ENCODE measurements at regions not wholly inside any gene's neighbourhood (a gene's known extent, or its start where the extent isn't known, plus 50 kb on each side); places are given as distances from the start of the nearest gene placed in this dataset.

- intact Hi-C loops (cut with micrococcal nuclease): no loop called here
Observed at GRCh38 chr1:234750922-234751627, 141.1 kb upstream of the IRF2BP2 start.

DNA sequence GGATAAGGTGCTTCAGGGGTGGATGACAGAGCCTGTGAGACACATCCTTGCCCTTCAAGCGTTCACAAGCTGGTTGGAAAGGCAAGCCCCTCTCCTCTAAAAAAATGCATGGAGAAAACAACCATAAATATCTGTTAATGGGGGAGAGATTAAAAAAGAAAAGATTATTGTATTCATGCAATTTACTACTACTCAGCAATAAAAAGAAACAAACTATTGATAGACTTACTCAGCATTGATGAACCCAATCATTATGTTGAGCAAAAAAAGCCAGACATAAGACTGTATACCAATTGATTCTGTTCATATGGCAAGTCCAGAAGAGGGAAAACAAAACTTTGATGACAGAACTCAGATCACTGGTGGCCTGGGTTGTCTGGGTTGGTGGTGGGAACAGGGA lies 138.7 kb upstream of the IRF2BP2 start:
- intact Hi-C loops (cut with micrococcal nuclease): no loop called here

DNA sequence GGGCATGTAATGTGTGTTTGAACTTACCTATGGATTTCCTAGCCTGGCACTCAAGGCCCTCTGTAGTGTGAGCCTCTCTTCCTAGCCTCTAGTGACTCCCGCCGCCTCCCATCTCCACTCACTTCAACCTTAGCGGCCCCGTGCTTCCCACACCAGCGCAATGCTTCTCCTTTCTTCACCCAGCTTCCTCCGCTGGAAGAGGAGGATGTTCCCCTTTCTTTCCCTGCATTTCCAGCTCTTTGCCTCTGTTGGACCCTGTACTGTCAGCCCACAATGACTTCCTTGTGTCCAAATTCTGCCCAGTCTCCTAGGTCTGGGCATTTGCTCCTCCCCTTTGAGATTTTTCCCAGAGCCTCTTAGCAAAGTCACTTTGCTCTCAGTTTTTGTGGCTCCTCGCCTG lies 138.1 kb upstream of the IRF2BP2 start:
- intact Hi-C loops (cut with micrococcal nuclease): no loop called here

DNA sequence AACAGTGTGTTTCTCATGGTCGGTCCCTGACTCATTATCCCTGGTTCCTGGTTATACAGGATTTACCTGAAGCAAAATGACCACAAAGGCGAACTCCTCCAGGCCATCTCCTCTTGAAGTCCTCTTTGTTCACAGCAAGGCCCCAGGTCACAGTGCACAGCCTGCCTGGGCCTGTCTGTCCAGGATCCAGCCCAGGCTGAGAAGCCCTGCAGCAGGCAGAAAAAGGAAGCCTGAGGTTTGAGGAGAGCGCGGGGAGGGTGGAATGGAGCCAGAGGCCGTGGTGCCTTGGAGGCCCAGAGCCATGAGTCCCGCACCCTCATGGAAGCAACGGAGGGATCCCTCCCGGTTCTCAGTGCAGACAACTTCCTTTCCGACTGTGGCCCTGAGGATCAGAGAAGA lies 136.8 kb upstream of the IRF2BP2 start:
- intact Hi-C loops (cut with micrococcal nuclease): no loop called here

DNA sequence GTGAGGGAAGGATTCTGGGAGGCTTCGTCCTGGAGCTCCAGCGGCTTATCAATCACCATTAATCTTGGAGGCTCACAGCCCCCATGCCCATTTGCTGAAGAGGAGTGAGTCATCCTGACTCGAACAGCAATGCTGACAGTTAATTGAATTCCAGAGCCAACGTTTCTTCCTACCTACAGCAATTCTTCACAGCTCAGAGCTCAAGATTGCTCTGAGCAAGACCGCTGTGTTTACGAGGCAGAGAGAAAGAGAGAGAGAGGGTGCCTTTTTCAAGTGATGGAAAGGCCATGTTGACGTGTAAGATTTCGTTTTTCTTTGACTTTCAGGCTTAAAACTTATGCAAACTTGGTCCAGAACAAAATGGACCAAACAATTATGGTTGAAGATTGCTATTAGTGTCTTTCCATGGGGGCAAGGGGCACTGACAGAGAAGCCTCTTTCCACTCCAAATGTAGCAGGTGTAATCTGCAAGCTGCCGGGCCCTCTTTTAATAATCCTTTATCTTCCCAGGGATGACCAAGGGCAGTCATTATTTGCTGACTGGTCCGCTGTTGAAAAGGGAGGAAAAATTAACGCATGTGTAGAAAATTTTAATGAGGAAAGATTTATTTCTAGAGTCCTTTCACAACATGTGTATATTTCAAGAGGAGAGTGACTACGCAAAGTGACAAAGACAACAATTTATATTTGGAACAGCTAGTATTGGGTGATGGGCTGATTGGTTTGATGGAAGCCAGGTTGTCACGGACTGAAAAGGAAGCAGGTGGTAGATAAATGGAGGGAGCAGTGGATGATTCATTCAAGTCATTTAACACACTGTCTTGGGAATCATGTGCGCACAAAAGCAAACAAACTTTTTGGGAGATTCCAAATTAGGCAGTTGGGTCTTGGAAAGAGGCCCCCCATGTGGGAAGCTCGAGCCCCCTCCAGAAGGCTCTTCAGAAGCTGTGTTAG lies 136.1 kb upstream of the IRF2BP2 start:
- intact Hi-C loops (cut with micrococcal nuclease): no loop called here

GRCh38 chr1:234745276-234745675 lies 135.3 kb upstream of the IRF2BP2 start:
- intact Hi-C loops (cut with micrococcal nuclease): no loop called here

GRCh38 chr1:234743791-234744611 lies 134.0 kb upstream of the IRF2BP2 start:
- intact Hi-C loops (cut with micrococcal nuclease): no loop called here

DNA sequence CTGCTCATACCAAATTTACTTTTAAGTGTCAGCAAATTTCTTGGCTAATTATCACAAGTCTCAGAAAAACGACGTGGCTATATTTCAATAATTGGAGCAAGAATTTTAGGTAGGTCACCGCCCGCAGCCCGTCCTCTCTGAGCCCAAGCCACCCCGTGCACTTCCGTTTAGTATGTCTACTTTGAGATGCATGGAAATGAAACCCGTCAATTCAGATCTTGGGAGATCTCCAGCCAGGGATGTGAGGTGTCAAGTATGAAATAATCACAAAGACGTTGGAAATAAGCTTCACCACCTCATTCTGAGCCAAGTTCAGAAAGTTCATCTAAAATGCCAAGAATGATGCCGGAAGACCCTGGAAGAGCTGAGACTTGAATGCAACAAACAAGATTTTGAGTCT lies 132.6 kb upstream of the IRF2BP2 start:
- intact Hi-C loops (cut with micrococcal nuclease): no loop called here

DNA sequence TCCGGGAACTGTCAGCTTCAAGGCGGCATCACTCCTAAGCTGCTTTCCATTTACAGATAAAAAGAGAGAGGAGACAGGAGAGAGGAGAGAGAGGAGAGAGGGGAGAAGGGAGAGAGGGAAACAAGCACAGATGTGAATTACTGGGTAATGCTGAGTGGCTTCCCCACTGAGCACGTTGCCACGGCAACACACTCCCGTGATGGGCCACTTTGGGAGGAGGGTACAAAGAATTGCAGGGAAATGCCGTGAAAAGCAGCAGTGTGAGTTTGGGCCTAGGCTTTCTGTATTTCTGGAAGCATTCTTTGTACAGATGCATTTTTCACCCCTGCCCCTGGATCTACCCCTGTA lies 128.0 kb upstream of the IRF2BP2 start:
- intact Hi-C loops (cut with micrococcal nuclease): no loop called here

DNA sequence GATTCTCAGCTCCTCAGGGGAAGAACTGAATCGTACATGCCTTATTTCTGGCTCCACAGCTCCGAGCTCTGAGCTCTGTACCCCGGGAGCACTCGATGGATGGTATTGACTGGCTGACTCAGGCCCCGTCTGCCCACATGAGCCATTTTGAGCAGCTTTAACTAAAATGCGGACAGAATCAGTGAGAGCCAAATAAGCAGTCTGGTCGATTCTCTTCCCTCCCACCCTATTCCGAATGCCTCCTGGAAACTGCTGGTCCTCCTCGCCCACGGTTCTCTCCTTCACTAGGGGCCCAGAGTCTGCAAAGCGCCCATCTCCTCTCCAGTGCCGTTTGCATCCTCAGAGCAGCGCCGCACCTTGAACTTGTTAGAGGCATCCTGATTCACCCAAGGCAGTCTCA lies 125.9 kb upstream of the IRF2BP2 start:
- intact Hi-C loops (cut with micrococcal nuclease): no loop called here

GRCh38 chr1:234735476-234735875 lies 125.5 kb upstream of the IRF2BP2 start:
- intact Hi-C loops (cut with micrococcal nuclease): no loop called here

GRCh38 chr1:234734869-234735268 lies 124.9 kb upstream of the IRF2BP2 start:
- intact Hi-C loops (cut with micrococcal nuclease): no loop called here

GRCh38 chr1:234734412-234734835 lies 124.4 kb upstream of the IRF2BP2 start:
- intact Hi-C loops (cut with micrococcal nuclease): no loop called here

DNA sequence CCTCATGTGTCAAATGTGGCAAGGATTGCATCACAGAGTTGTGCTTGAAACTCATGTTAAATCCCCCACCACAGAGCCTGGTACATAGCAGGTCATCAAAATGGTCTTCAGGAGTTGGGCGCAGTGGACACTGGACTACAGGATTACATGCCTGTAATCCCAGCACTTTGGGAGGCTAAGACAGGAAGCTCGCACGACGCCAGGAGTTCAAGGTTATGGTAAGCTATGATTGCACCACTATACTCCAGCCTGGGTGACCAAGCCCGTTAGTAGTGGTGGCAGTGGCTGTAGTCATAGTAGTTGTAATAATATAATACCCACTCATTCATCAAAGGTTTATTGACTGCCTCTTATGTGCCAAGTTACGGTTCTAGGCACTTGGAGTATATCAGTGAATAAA lies 123.4 kb upstream of the IRF2BP2 start:
- intact Hi-C loops (cut with micrococcal nuclease): no loop called here

DNA sequence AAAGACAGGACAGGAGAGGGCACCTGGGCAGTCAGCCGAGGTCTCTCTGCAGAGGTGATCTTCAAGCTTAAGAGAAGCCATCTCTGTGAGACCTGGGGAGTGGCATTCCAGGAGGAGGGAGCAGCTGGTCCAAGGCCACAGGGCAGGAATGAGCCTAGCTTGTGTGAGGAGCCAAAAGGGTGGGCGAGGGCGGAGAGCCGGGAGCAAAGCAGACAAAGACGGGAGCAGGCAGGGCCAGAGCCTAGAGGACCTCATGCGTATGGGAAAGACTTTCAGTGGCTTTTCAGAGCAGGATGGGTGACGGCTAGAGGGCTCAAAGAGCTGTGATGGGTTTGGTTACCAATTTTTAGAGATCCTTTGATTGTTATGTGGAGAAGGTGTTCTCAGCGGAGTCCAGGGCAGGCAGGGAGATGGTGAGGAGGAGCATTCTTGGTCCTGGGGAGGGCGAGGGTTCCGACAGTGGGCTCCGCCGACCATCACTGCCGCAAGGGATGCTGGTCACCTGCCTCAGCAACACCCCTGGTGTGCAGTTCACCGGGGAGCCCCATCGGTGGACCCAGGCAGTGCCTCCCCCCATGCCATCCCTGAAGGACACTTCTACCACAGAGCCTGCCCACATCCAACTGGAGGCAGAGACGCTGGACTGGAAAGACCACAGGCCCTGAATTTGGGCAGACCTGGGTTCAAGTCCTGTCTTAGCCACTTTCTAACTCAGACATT lies 122.9 kb upstream of the IRF2BP2 start:
- intact Hi-C loops (cut with micrococcal nuclease): no loop called here

GRCh38 chr1:234732260-234732659 lies 122.3 kb upstream of the IRF2BP2 start:
- intact Hi-C loops (cut with micrococcal nuclease): no loop called here

DNA sequence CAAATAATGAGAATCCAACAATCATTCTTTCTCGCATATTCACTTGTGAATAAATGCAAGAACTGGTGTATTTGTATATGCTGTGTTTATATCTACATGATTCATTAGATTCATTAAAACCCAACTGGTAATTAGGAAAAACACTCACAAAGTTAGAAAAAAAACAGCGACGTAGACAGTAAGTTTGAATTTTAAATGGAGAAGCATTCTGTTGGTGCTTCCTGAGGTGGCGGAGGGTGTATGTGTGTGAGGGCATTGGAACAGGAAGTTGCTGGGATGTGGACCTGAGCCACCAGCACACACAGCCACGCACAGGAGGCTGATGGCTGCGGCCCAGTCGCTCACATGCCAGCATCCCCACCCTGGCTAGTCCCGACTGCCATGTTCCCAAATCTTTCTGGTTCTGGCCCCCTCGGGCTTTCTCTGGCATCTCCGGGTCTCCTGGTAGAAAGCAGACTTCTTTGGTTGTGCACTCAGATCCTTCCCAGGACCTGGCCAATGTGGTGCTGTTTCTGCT lies 121.6 kb upstream of the IRF2BP2 start:
- intact Hi-C loops (cut with micrococcal nuclease): loop anchor here (1.0 to 2.0 kb wide), 2 partner anchors 113 to 352 kb away; no protein-coding TSS in a partner anchor

DNA sequence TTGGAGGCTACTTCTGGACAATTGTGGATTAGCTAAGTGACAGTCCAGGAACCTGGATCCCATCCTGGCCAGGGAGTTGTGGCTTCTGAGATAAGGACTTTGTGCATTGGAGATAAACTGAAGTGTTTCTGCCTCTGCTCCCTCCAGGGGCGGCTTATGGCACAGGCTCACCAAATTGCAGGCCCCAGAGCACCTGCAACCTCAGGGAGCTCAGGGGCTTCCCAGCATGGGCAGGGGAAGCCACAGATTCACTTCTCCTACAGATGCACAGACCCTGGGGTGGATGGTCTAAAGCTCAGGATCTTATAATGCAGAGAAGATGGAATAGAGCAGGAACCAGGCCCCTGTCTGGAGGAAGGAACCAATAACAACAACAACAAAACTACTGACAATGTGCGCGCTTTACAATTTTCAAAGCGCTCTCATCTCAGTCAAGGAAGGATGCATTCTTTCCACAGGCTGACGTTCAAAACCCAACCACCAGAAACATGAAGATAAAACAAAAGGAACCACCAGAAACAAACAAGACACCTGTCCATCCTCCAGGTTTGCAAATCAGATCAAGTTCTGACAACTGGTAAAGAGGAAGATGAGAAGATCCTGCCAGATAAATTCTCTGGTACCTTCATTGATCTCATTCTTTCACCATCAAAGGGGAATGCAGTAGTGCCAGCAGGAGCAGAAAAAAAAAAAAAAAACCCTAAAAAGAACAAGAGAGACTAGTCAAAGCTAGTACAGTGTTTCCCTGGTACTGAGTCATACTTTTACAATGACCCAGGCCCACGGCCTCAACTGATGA lies 121.0 kb upstream of the IRF2BP2 start:
- intact Hi-C loops (cut with micrococcal nuclease): loop anchor here (1.0 to 2.0 kb wide), 2 partner anchors 114 to 352 kb away; no protein-coding TSS in a partner anchor

- intact Hi-C loops (cut with micrococcal nuclease): loop anchor here (2.0 kb wide), 1 partner anchor 114 kb away; no protein-coding TSS in a partner anchor
Observed at GRCh38 chr1:234730475-234730769, 120.4 kb upstream of the IRF2BP2 start.
